ENCODE measurements at regions not wholly inside any gene's neighbourhood (a gene's known extent, or its start where the extent isn't known, plus 50 kb on each side); places are given as distances from the start of the nearest gene placed in this dataset.

GRCh38 chr22:25395915-25396314 lies 168.6 kb upstream of the GRK3 start (continued):
- TF ChIP-seq ELK4 (CRISPR knock-in tag; IDR thresholded peaks at IDR 0.05; ENCODE audit: borderline replicate concordance) (no peak), FOXK2 (IDR thresholded peaks at IDR 0.05) (peak; percentile 75; the same call in 1 of the 2 replicates), TBX3 (IDR thresholded peaks at IDR 0.05; ENCODE audit: borderline replicate concordance) (peak; percentile 83; the same call in 1 of the 2 replicates), TSC22D2 (CRISPR knock-in tag; IDR thresholded peaks at IDR 0.05; ENCODE audit: borderline replicate concordance) (no peak), RFX1 (IDR thresholded peaks at IDR 0.05) (no peak), ARNTL (CRISPR knock-in tag; IDR thresholded peaks at IDR 0.05) (no peak), CENPBD1 (CRISPR knock-in tag; IDR thresholded peaks at IDR 0.05; ENCODE audit: borderline replicate concordance, low read depth) (no peak), FOXP4 (CRISPR knock-in tag; IDR thresholded peaks at IDR 0.05) (peak; percentile 74), CREB3 (CRISPR knock-in tag; IDR thresholded peaks at IDR 0.05) (no peak), BATF2 (CRISPR knock-in tag; IDR thresholded peaks at IDR 0.05) (no peak), ZNF333 (CRISPR knock-in tag; IDR thresholded peaks at IDR 0.05; ENCODE audit: borderline replicate concordance) (no peak), ZNF83 (CRISPR knock-in tag; IDR thresholded peaks at IDR 0.05; ENCODE audit: borderline replicate concordance) (no peak), HES4 (CRISPR knock-in tag; IDR thresholded peaks at IDR 0.05; ENCODE audit: borderline replicate concordance) (no peak), ZNF839 (CRISPR knock-in tag; IDR thresholded peaks at IDR 0.05; ENCODE audit: borderline replicate concordance) (no peak), ERF (CRISPR knock-in tag; IDR thresholded peaks at IDR 0.05) (peak; percentile 62; the same call in 1 of the 2 replicates), MAFF (IDR thresholded peaks at IDR 0.05; ENCODE audit: low read depth, low read length) (no peak), ZFP62 (CRISPR knock-in tag; IDR thresholded peaks at IDR 0.05) (no peak)

Measured in HepG2 (cell line).